RWPE2 (cell line): ENCODE measurements at regions not wholly inside any gene's neighbourhood (a gene's known extent, or its start where the extent isn't known, plus 50 kb on each side); places are given as distances from the start of the nearest gene placed in this dataset.

Experiments used
- ATAC-seq: fragments of 200-7000 bp; cut with Tn5 transposase; 3 replicates; pipeline ENCODE4 v1.9.1; 2021; ENCODE audit warnings: low read depth
- DNase-seq: peaks from one replicate; pipeline ENCODE4 v3.0.0-alpha.2; 2020; ENCODE audit warnings: low spot score
- H3K27ac ChIP-seq: fragments of 450-650 bp; 2 replicates; pipeline ENCODE4 v1.5.1; 2017; ENCODE audit warnings: mild to moderate bottlenecking; ENCODE audit not compliant: poor library complexity, severe bottlenecking
- H3K27me3 ChIP-seq: fragments of 250-450 bp; sonication (Bioruptor Pico); 2 replicates; pipeline ENCODE4 v1.5.1; 2021; ENCODE audit warnings: mild to moderate bottlenecking, moderate library complexity; ENCODE audit not compliant: insufficient read depth, poor library complexity, severe bottlenecking
- H3K36me3 ChIP-seq: fragments of 250-450 bp; sonication (Bioruptor Pico); 2 replicates; pipeline ENCODE4 v1.5.1; 2020; ENCODE audit warnings: low read depth, mild to moderate bottlenecking, moderate library complexity
- H3K4me1 ChIP-seq: fragments of 250-450 bp; sonication (Bioruptor Pico); 2 replicates; pipeline ENCODE4 v1.5.1; 2021; ENCODE audit warnings: mild to moderate bottlenecking, moderate library complexity; ENCODE audit not compliant: insufficient read depth, poor library complexity, severe bottlenecking
- H3K4me3 ChIP-seq: fragments of 250-450 bp; sonication (Bioruptor Pico); 2 replicates; pipeline ENCODE4 v1.5.1; 2021; ENCODE audit warnings: mild to moderate bottlenecking, moderate library complexity; ENCODE audit not compliant: severe bottlenecking
- H3K9me3 ChIP-seq: fragments of 250-450 bp; sonication (Bioruptor Pico); 2 replicates; pipeline ENCODE4 v1.5.1; 2021; ENCODE audit warnings: mild to moderate bottlenecking, moderate library complexity; ENCODE audit not compliant: severe bottlenecking
- CTCF ChIP-seq: fragments of 450-650 bp; IDR thresholded peaks from one replicate; pipeline ENCODE4 v1.5.1; 2017; ENCODE audit warnings: mild to moderate bottlenecking, moderate library complexity; ENCODE audit not compliant: poor library complexity, severe bottlenecking

GRCh38 chr12:67424784-67425183 is 155.6 kb downstream of the CAND1 start:
- Histone ChIP-seq H3K36me3 (no peaks in the 10 kb centered on the region), H3K27ac (no peak overlapping the region), H3K27me3 (no peaks in the 10 kb centered on the region), H3K4me1 (no peaks in the 10 kb centered on the region), H3K4me3 (no peak overlapping the region), H3K9me3 (no peaks in the 10 kb centered on the region)
- TF ChIP-seq CTCF, result no peak
- ATAC-seq (no peak), DNase-seq (no peak)

- no peak overlapping the region for H3K4me3 ChIP-seq
- TF ChIP-seq CTCF, result no peak
- H3K27me3 ChIP-seq, result no peaks in the 10 kb centered on the region
- no peaks in the 10 kb centered on the region for H3K9me3 ChIP-seq
- DNase-seq (no peak), ATAC-seq (no peak)
- H3K4me1 ChIP-seq, result no peaks in the 10 kb centered on the region
- H3K36me3 ChIP-seq, result no peaks in the 10 kb centered on the region
- H3K27ac ChIP-seq, result no peak overlapping the region
Observed at GRCh38 chr12:67425394-67425793, 156.2 kb downstream of the CAND1 start.

- no peak for TF ChIP-seq CTCF
- Histone ChIP-seq H3K27me3 (no peaks in the 10 kb centered on the region), H3K4me1 (no peaks in the 10 kb centered on the region), H3K4me3 (no peak overlapping the region), H3K27ac (no peak overlapping the region), H3K9me3 (no peaks in the 10 kb centered on the region), H3K36me3 (no peaks in the 10 kb centered on the region)
- DNase-seq (no peak), ATAC-seq (no peak)
Observed at GRCh38 chr12:67426067-67426466, 156.9 kb downstream of the CAND1 start.

- no peak overlapping the region for H3K27ac ChIP-seq
- DNase-seq (no peak), ATAC-seq (no peak)
- H3K4me1 ChIP-seq, result no peaks in the 10 kb centered on the region
- H3K9me3 ChIP-seq, result no peaks in the 10 kb centered on the region
- H3K4me3 ChIP-seq, result no peak overlapping the region
- H3K36me3 ChIP-seq, result no peaks in the 10 kb centered on the region
- no peaks in the 10 kb centered on the region for H3K27me3 ChIP-seq
- no peak for TF ChIP-seq CTCF
Observed at GRCh38 chr12:67427336-67427735, 158.2 kb downstream of the CAND1 start.

- no peaks in the 10 kb centered on the region for H3K4me1 ChIP-seq
- H3K27ac ChIP-seq, result no peak overlapping the region
- no peak overlapping the region for H3K4me3 ChIP-seq
- ATAC-seq, result 0 out of 3 replicates have a peak, but pooled peaks have one; percentile 45
- H3K9me3 ChIP-seq, result no peaks in the 10 kb centered on the region
- H3K36me3 ChIP-seq, result no peaks in the 10 kb centered on the region
- no peaks in the 10 kb centered on the region for H3K27me3 ChIP-seq
- TF ChIP-seq CTCF, result no peak
- DNase-seq, result no peak
Observed at GRCh38 chr12:67428431-67428830, 159.3 kb downstream of the CAND1 start.
